ENCODE measurements at regions not wholly inside any gene's neighbourhood (a gene's known extent, or its start where the extent isn't known, plus 50 kb on each side); places are given as distances from the start of the nearest gene placed in this dataset.

- no peak for DNase-seq (ENCODE audit: low read depth)
These were observed 98.7 kb upstream of the PALM2AKAP2 start for GRCh38 chr9:109681301-109681700.

GRCh38 chr9:109682227-109682626, 97.8 kb upstream of the PALM2AKAP2 start:
- no peak for DNase-seq (ENCODE audit: low read depth)

- DNase-seq (ENCODE audit: low read depth) = no peak
These were observed 96.5 kb upstream of the PALM2AKAP2 start for GRCh38 chr9:109683521-109683920.

GRCh38 chr9:109689701-109690100, 90.3 kb upstream of the PALM2AKAP2 start:
- no peak for DNase-seq (ENCODE audit: low read depth)

GRCh38 chr9:109699019-109699418, 81.0 kb upstream of the PALM2AKAP2 start:
- peak; percentile 12 for DNase-seq (ENCODE audit: low read depth)

GRCh38 chr9:109704546-109704945, 75.5 kb upstream of the PALM2AKAP2 start:
- DNase-seq (ENCODE audit: low read depth) = no peak

GRCh38 chr9:109705515-109705914, 74.5 kb upstream of the PALM2AKAP2 start:
- peak; percentile 42 for DNase-seq (ENCODE audit: low read depth)

- no peak for DNase-seq (ENCODE audit: low read depth)
These were observed 72.6 kb upstream of the PALM2AKAP2 start for GRCh38 chr9:109707355-109707754.

- peak; percentile 80 for DNase-seq (ENCODE audit: low read depth)
These were observed 71.5 kb upstream of the PALM2AKAP2 start for GRCh38 chr9:109708451-109708945.

GRCh38 chr9:109709866-109710265, 70.1 kb upstream of the PALM2AKAP2 start:
- no peak for DNase-seq (ENCODE audit: low read depth)

GRCh38 chr9:109710830-109711229, 69.2 kb upstream of the PALM2AKAP2 start:
- DNase-seq (ENCODE audit: low read depth) = no peak

GRCh38 chr9:109715344-109715743, 64.7 kb upstream of the PALM2AKAP2 start:
- no peak for DNase-seq (ENCODE audit: low read depth)

- no peak for DNase-seq (ENCODE audit: low read depth)
These were observed 63.4 kb upstream of the PALM2AKAP2 start for GRCh38 chr9:109716631-109717030.

GRCh38 chr9:109717342-109717741, 62.7 kb upstream of the PALM2AKAP2 start:
- DNase-seq (ENCODE audit: low read depth) = no peak

GRCh38 chr9:109718861-109719260, 61.1 kb upstream of the PALM2AKAP2 start:
- no peak for DNase-seq (ENCODE audit: low read depth)

GRCh38 chr9:109721001-109721400, 59.0 kb upstream of the PALM2AKAP2 start:
- DNase-seq (ENCODE audit: low read depth) = no peak

- no peak for DNase-seq (ENCODE audit: low read depth)
These were observed 58.0 kb upstream of the PALM2AKAP2 start for GRCh38 chr9:109722007-109722406.

- DNase-seq (ENCODE audit: low read depth) = no peak
These were observed 56.2 kb upstream of the PALM2AKAP2 start for GRCh38 chr9:109723781-109724180.

GRCh38 chr9:109725460-109725859, 54.5 kb upstream of the PALM2AKAP2 start:
- no peak for DNase-seq (ENCODE audit: low read depth)

- DNase-seq (ENCODE audit: low read depth) = no peak
These were observed 53.9 kb upstream of the PALM2AKAP2 start for GRCh38 chr9:109726119-109726518.

GRCh38 chr9:109728686-109729300, 51.2 kb upstream of the PALM2AKAP2 start:
- no peak for DNase-seq (ENCODE audit: low read depth)

- DNase-seq (ENCODE audit: low read depth) = no peak
These were observed 50.5 kb upstream of the PALM2AKAP2 start for GRCh38 chr9:109729513-109729912.
